Transverse colon (tissue), 4 donors: ENCODE measurements at regions not wholly inside any gene's neighbourhood (a gene's known extent, or its start where the extent isn't known, plus 50 kb on each side); places are given as distances from the start of the nearest gene placed in this dataset.

Experiments
- CTCF ChIP-seq, 5 experiments: fragments of 200-600 bp in 3 of 5; fragments of 450-650 bp in 2 of 5; sonication (generic) in 3 of 5; IDR thresholded peaks; 1 replicate in 2 of 5; 2 replicates in 3 of 5; pipeline ENCODE4 v1.5.1; 2016 to 2017; ENCODE audit warnings: antibody characterized with exemption in 5 of 5, inconsistent platforms in 3 of 5, mild to moderate bottlenecking in 2 of 5, moderate library complexity in 1 of 5
- POLR2A ChIP-seq: fragments of 450-650 bp; IDR thresholded peaks from one replicate; pipeline ENCODE4 v1.6.1; 2016; ENCODE audit warnings: antibody characterized with exemption, mild to moderate bottlenecking, moderate library complexity
- POLR2AphosphoS5 ChIP-seq, 3 donors: sonication (generic); formaldehyde crosslinking; IDR thresholded peaks; one replicate each; pipeline ENCODE4 v1.6.1; 2016; ENCODE audit warnings: antibody characterized with exemption in 3 of 3

- TF ChIP-seq POLR2A (no peak), POLR2AphosphoS5 (IDR thresholded peaks at IDR 0.05) (no peak), CTCF (IDR thresholded peaks at IDR 0.05) (no peak)
Observed at GRCh38 chr3:128554465-128555097, 61.6 kb upstream of the GATA2 start.
